IPS-18a (cell line): ENCODE measurements at regions not wholly inside any gene's neighbourhood (a gene's known extent, or its start where the extent isn't known, plus 50 kb on each side); places are given as distances from the start of the nearest gene placed in this dataset.

ENCODE experiments used
- H3K27ac ChIP-seq: one replicate; pipeline ENCODE4 v1.5.1; 2013; ENCODE audit warnings: low read length
- H3K27me3 ChIP-seq: one replicate; pipeline ENCODE4 v1.6.1; 2013; ENCODE audit warnings: mild to moderate bottlenecking, low read length; ENCODE audit not compliant: control insufficient read depth, insufficient read depth
- H3K36me3 ChIP-seq: one replicate; pipeline ENCODE4 v1.6.1; 2013; ENCODE audit warnings: low read depth, low read length; ENCODE audit not compliant: control insufficient read depth
- H3K4me1 ChIP-seq: one replicate; pipeline ENCODE4 v1.6.1; 2013; ENCODE audit warnings: low read depth, low read length; ENCODE audit not compliant: control insufficient read depth
- H3K4me3 ChIP-seq: one replicate; pipeline ENCODE4 v1.5.1; 2013; ENCODE audit warnings: low read length
- H3K9ac ChIP-seq: one replicate; pipeline ENCODE4 v1.6.1; 2013; ENCODE audit warnings: mild to moderate bottlenecking, low read length, moderate library complexity
- H3K9me3 ChIP-seq: one replicate; pipeline ENCODE4 v1.6.1; 2013; ENCODE audit warnings: low read depth, low read length; ENCODE audit not compliant: control insufficient read depth

DNA sequence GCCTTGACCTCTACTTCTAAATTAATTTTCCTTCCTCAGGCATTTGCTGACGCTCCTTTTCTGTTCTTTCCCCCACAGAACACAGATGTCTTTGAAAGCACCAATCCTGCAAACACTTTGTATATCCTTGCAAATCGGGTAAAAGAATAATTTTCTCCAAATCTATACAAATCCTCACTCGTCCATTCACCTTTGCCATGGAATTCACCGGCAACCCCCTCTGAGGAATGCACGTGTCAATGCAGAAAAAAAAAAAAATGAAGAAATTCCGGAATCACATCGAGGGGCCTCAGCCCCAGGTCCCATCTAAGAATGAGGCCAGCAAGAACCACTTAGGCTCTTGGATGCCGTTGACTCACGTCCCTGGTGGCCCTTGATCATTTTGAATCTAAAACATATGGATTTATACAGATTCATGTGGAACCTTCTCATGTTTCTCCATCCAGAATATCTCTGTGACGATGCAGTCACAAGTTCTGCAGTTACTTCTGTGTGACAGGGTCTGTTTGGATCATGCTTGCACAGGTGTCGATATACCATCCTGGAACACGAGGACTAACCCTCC is 136.9 kb downstream of the RBFOX3 start:
- no peaks in the 10 kb centered on the region for H3K27me3 ChIP-seq
- no peak overlapping the region for H3K9ac ChIP-seq
- H3K4me3 ChIP-seq: no peak overlapping the region
- no peaks in the 10 kb centered on the region for H3K36me3 ChIP-seq
- H3K27ac ChIP-seq: no peak overlapping the region
- H3K9me3 ChIP-seq: no peaks in the 10 kb centered on the region
- no peaks in the 10 kb centered on the region for H3K4me1 ChIP-seq

DNA sequence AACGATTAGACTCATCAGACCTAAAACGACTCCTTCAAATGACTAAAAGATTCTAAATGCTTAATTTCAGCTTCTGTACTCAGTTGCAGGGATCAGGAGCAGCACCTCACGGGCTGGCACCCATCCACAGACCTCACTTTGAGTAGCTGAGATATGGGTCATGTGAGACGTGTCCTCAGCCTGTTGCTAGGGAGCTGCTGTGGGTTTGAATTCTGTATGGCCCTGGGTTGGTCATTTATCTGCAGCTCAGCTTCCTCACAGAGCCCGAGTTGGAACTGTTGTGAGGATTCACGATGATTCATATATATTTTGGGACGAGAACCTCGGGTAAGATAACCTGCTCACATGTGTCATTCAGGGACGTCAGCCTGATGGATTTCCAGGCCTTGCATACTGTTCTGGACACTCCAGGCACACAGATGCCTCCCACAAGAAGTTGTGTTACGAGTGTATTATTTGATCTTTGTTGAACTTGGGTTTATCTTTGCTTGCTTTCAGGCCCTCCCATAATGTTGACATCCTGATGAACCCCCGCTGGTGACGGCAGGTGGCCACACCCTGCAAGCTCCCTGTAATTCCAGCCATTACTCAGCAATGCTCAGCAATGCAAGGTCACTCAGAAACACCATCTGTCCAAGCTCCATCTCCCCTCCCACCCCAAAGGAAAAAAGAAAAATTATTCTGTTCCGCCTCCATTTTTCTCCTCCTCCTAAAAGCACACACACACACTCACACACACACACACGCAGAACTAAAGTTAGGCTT is 137.6 kb downstream of the RBFOX3 start:
- no peaks in the 10 kb centered on the region for H3K36me3 ChIP-seq
- H3K27me3 ChIP-seq: no peaks in the 10 kb centered on the region
- H3K4me3 ChIP-seq: no peak overlapping the region
- H3K4me1 ChIP-seq: no peaks in the 10 kb centered on the region
- H3K9ac ChIP-seq: no peak overlapping the region
- H3K27ac ChIP-seq: no peak overlapping the region
- no peaks in the 10 kb centered on the region for H3K9me3 ChIP-seq

- no peaks in the 10 kb centered on the region for H3K27me3 ChIP-seq
These were observed 140.1 kb downstream of the RBFOX3 start for GRCh38 chr17:79470754-79471153.

GRCh38 chr17:79469646-79470045 is 141.2 kb downstream of the RBFOX3 start:
- Histone ChIP-seq H3K4me1 (no peaks in the 10 kb centered on the region), H3K4me3 (no peak overlapping the region), H3K9ac (no peak overlapping the region), H3K27ac (no peak overlapping the region), H3K36me3 (no peaks in the 10 kb centered on the region), H3K27me3 (no peaks in the 10 kb centered on the region), H3K9me3 (no peaks in the 10 kb centered on the region)

More at GRCh38 chr17:79470754-79471153, 140.1 kb downstream of the RBFOX3 start:
- Histone ChIP-seq H3K9ac (no peak overlapping the region), H3K27ac (no peak overlapping the region), H3K4me1 (no peaks in the 10 kb centered on the region), H3K9me3 (no peaks in the 10 kb centered on the region), H3K36me3 (no peaks in the 10 kb centered on the region), H3K4me3 (no peak overlapping the region)

DNA sequence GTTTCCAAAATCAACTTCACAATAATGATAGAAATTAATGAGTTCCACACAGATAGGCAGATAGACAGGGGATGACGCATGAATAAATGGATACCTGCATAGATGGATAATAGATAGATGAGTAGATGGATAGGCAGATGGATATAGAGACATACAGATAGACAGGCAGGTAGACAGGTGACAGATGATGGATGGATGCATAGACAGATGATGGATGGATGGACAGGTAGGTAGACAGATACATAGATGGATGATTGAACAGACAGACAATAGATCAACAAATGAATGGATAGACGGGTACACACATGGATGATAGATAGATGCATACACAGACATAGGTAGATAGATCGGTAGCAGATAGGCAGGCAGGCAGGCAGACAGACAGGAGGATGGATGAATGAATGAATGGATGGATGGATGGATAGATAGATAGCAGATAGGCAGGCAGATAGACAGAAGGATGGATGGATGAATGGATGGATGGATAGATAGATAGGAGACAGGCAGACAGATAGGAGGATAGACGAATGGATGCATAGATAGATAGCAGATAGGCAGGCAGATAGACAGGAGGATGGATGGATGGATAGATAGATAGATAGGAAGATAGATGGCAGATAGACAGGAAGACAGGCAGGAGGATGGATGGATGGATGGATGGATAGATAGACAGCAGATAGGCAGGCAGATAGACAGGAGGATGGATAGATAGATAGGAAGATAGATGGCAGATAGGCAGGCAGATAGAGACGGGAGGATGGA is 142.5 kb downstream of the RBFOX3 start:
- Histone ChIP-seq H3K36me3 (no peaks in the 10 kb centered on the region), H3K9me3 (no peaks in the 10 kb centered on the region), H3K4me3 (no peak overlapping the region), H3K9ac (no peak overlapping the region), H3K27ac (no peak overlapping the region), H3K4me1 (no peaks in the 10 kb centered on the region), H3K27me3 (no peaks in the 10 kb centered on the region)

DNA sequence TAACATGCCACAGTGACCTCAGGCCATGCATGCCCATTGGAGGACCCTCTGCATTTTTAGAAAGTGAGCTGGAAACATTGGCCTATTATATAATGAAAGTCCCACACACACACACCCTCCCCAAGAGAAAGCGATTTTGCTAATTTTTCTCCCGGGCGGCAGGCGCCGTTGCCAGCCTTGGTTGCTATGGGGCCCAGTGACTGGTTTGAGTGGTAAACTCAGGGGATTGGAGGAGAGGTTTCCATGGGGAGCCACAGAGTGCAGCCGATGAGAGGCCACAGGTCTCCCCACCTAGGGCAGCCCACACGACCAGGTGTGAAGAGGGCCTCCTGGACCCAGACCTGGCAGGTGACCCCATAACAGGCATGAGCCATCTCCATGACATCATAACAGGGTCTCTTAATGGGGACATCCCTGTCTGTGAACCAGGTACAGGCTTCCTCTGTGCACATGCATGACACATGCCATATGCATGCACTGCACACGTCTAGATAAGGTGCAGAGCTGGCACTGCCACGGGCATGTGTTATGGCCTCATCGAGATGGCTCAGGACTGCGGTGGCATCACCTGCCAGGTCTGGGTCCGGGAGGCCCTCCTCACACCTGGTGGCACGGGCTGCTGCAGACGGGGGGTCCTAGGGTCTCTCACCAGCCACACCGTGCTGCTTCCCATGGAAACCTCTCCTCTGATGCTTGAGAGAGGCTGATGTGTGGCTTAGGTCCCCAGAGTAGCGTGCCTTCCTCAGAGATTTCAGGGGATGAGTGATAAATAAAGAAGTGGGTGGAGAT is 144.1 kb downstream of the RBFOX3 start:
- Histone ChIP-seq H3K9ac (no peak overlapping the region), H3K27me3 (no peaks in the 10 kb centered on the region), H3K4me1 (no peaks in the 10 kb centered on the region), H3K36me3 (no peaks in the 10 kb centered on the region), H3K9me3 (no peaks in the 10 kb centered on the region), H3K27ac (no peak overlapping the region), H3K4me3 (no peak overlapping the region)

DNA sequence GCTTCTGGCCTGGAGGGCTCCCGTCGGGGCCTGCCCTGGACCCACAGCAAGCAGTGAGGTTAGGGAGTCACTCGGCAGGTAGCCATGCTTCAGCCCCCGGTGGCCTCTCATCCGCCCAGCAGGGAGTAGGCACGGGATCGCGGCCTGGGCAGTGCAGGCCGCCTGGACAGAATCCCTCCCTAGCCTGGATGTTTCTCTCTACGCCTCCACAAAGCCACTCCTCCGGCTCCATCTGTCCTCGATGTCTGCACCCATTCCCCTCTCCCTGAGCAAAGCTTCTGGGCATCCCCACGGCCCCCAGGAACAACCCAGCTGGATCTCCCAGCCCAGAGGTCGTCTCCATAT is 145.2 kb downstream of the RBFOX3 start:
- H3K4me3 ChIP-seq: no peak overlapping the region
- H3K9ac ChIP-seq: no peak overlapping the region
- no peaks in the 10 kb centered on the region for H3K36me3 ChIP-seq
- H3K4me1 ChIP-seq: no peaks in the 10 kb centered on the region
- no peaks in the 10 kb centered on the region for H3K9me3 ChIP-seq
- no peak overlapping the region for H3K27ac ChIP-seq
- H3K27me3 ChIP-seq: no peaks in the 10 kb centered on the region

GRCh38 chr17:79465011-79465680 is 145.7 kb downstream of the RBFOX3 start:
- Histone ChIP-seq H3K27ac (no peak overlapping the region), H3K4me3 (no peak overlapping the region), H3K9me3 (no peaks in the 10 kb centered on the region), H3K9ac (no peak overlapping the region), H3K36me3 (no peaks in the 10 kb centered on the region), H3K27me3 (no peaks in the 10 kb centered on the region), H3K4me1 (no peaks in the 10 kb centered on the region)

GRCh38 chr17:79464318-79465010 is 146.4 kb downstream of the RBFOX3 start:
- H3K4me3 ChIP-seq: no peak overlapping the region
- H3K9ac ChIP-seq: no peak overlapping the region
- H3K36me3 ChIP-seq: no peaks in the 10 kb centered on the region
- H3K27ac ChIP-seq: no peak overlapping the region
- no peaks in the 10 kb centered on the region for H3K27me3 ChIP-seq
- H3K9me3 ChIP-seq: no peaks in the 10 kb centered on the region
- no peaks in the 10 kb centered on the region for H3K4me1 ChIP-seq

DNA sequence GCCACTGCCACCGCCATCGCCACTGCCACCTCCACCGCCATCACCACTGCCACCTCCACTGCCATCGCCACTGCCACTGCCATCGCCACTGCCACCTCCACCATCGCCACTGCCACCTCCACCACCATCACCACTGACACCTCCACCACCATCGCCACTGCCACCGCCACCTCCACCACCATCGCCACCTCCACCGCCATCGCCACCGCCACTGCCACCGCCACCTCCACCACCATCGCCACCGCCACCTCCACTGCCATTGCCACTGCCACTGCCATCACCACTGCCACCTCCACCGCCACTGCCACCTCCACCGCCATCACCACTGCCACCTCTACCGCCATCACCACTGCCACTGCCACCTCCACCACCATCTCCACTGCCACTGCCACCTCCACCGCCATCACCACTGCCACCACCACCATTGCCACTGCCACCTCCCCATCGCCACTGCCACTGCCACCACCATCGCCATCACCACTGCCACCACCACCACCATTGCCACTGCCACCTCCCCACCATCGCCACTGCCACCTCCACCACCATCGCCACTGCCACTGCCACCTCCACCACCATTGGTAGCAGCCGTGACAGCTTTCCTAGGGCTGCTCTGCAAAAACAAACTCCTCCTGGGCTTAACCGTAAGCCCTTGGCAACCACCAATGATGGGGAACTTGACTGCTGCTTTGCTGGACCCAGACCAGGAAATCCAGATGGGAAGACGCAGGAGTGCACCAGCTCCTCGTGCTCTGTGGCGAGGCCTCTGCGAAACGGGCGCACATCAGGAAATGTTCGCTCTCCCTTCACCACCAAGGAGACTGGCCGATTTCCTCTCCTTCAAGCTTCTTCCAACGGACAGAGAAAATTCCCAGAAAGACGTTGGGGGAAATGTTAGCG is 147.2 kb downstream of the RBFOX3 start:
- H3K27ac ChIP-seq: no peak overlapping the region
- no peaks in the 10 kb centered on the region for H3K36me3 ChIP-seq
- H3K4me3 ChIP-seq: no peak overlapping the region
- H3K9me3 ChIP-seq: no peaks in the 10 kb centered on the region
- H3K9ac ChIP-seq: no peak overlapping the region
- no peaks in the 10 kb centered on the region for H3K27me3 ChIP-seq
- no peaks in the 10 kb centered on the region for H3K4me1 ChIP-seq
